T-cell (primary cell): ENCODE measurements at regions not wholly inside any gene's neighbourhood (a gene's known extent, or its start where the extent isn't known, plus 50 kb on each side); places are given as distances from the start of the nearest gene placed in this dataset.

Experiments used
- ATAC-seq, 4 experiments: fragments of 200-7000 bp in 3 of 4; fragments of 150-1000 bp in 1 of 4; cut with Tn5 transposase; replicated peaks in 1 of 4; 1 replicate in 3 of 4; 2 replicates in 1 of 4; pipeline ENCODE4 v1.10.0; 2021; ENCODE audit warnings: moderate library complexity in 3 of 4, mild to moderate bottlenecking in 2 of 4, moderate number of reproducible peaks in 1 of 4
- CTCF ChIA-PET, 2 donors: fragments of 300-600 bp; sonication (Branson Sonifier 250); formaldehyde crosslinking; loops; one replicate each; lab custom pipeline; 2022; ENCODE audit warnings: antibody characterized with exemption in 2 of 2; lab: Charles Lee
- POLR2A ChIA-PET, 2 donors: fragments of 300-600 bp; sonication (Branson Sonifier 250); formaldehyde crosslinking; loops; one replicate each; lab custom pipeline; 2022; ENCODE audit warnings: antibody characterized with exemption in 2 of 2; lab: Charles Lee
- DNase-seq, 35 experiments: peaks; one replicate each; pipeline versions ENCODE4 v3.0.0 to v3.0.0-alpha.2; 2013 to 2023
- H3K27ac ChIP-seq: one replicate; pipeline ENCODE4 v1.5.1; 2013; ENCODE audit warnings: low read length
- H3K27me3 ChIP-seq, 2 experiments: replicated peaks in 1 of 2; 1 replicate in 1 of 2; 2 replicates in 1 of 2; pipeline versions ENCODE4 v1.6.1 to v1.7.0; 2013; ENCODE audit warnings: low read length in 1 of 2, mixed read lengths in 1 of 2; ENCODE audit not compliant: control insufficient read depth in 2 of 2, insufficient read depth in 2 of 2; ENCODE audit errors: extremely low read depth in 1 of 2
- H3K36me3 ChIP-seq, 2 donors: 1 replicate in 1 of 2; 2 replicates in 1 of 2; pipeline versions ENCODE4 v1.6.1 to v1.7.0; 2013; ENCODE audit warnings: low read length in 1 of 2; ENCODE audit not compliant: control insufficient read depth in 2 of 2, insufficient read depth in 1 of 2; ENCODE audit errors: extremely low read depth in 1 of 2
- H3K4me1 ChIP-seq, 2 experiments: 1 replicate in 1 of 2; 2 replicates in 1 of 2; pipeline versions ENCODE4 v1.6.1 to v1.7.0; 2013; ENCODE audit warnings: low read length in 2 of 2, mixed read lengths in 1 of 2; ENCODE audit not compliant: insufficient read depth in 2 of 2, control insufficient read depth in 1 of 2; ENCODE audit errors: extremely low read depth in 1 of 2
- H3K4me3 ChIP-seq, 2 donors: 1 replicate in 1 of 2; 2 replicates in 1 of 2; pipeline versions ENCODE4 v1.5.1 to v1.7.0; 2013; ENCODE audit warnings: mild to moderate bottlenecking in 2 of 2, low read length in 1 of 2, moderate library complexity in 1 of 2; ENCODE audit not compliant: control insufficient read depth in 1 of 2; ENCODE audit errors: extremely low read depth in 1 of 2
- H3K9me3 ChIP-seq: 2 replicates; pipeline ENCODE4 v1.7.0; 2013
- H3K27ac Mint-ChIP-seq, 2 donors: one replicate each; pipeline ENCODE4 v1.8.0; 2020 to 2021; ENCODE audit warnings: mild to moderate bottlenecking in 2 of 2, mixed read lengths in 2 of 2
- H3K27me3 Mint-ChIP-seq, 2 donors: one replicate each; pipeline ENCODE4 v1.8.0; 2021 to 2022; ENCODE audit warnings: mixed read lengths in 2 of 2
- H3K36me3 Mint-ChIP-seq: one replicate; pipeline ENCODE4 v1.8.0; 2021; ENCODE audit warnings: mixed read lengths
- H3K4me1 Mint-ChIP-seq, 3 donors: one replicate each; pipeline ENCODE4 v1.8.0; 2020 to 2022; ENCODE audit warnings: mixed read lengths in 3 of 3, mild to moderate bottlenecking in 1 of 3
- H3K4me3 Mint-ChIP-seq, 3 donors: one replicate each; pipeline ENCODE4 v1.8.0; 2020 to 2022; ENCODE audit warnings: mild to moderate bottlenecking in 3 of 3, mixed read lengths in 3 of 3, moderate library complexity in 3 of 3
- H3K9me3 Mint-ChIP-seq, 3 donors: one replicate each; pipeline ENCODE4 v1.8.0; 2020 to 2022; ENCODE audit warnings: mixed read lengths in 3 of 3
- WGBS: methylation state at CpG from one replicate; pipeline ENCODE4 v1.1.5; 2013; ENCODE audit warnings: missing lambda C conversion rate; ENCODE audit not compliant: insufficient coverage; 5-methylcytosine and 5-hydroxymethylcytosine counted together

DNA sequence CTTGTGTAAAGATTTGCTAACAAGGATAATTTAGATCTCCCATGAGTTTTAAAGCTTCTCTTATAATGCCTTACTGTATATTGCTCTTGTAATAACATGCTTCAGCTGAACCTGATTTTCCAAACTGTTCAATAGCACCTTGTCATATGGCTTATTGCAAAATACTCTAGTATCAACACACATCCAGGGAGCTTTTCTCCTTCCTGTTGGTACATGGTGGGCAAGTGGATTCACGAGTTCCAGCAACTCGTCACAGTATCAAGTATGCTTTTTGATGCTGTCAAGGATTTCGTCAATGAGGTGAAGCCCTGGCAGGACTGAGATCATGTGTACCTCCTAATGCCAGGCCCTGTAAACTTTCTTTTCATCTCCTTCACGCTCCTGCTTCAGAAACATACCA, 59.5 kb upstream of the ITPRID2 start:
- Mint-ChIP-seq H3K36me3 (no peaks in the 10 kb centered on the region), H3K27ac (no peak overlapping the region), H3K27me3 (peaks cover 18 to 25% of the 10 kb centered on the region in 2 donors), H3K4me1 (no peaks in the 10 kb centered on the region), H3K4me3 (no peak overlapping the region), H3K9me3 (no peaks in the 10 kb centered on the region)
- ChIA-PET CTCF (no interaction called here), POLR2A (no interaction called here)
- Histone ChIP-seq H3K36me3 (no peaks in the 10 kb centered on the region), H3K27ac (no peak overlapping the region), H3K27me3 (no peaks in the 10 kb centered on the region), H3K9me3 (no peaks in the 10 kb centered on the region), H3K4me1 (no peaks in the 10 kb centered on the region), H3K4me3 (no peak overlapping the region)
- no peak for ATAC-seq
- 62% methylated on average over 3 of the region's 4 CpGs for WGBS
- no peak for DNase-seq

DNA sequence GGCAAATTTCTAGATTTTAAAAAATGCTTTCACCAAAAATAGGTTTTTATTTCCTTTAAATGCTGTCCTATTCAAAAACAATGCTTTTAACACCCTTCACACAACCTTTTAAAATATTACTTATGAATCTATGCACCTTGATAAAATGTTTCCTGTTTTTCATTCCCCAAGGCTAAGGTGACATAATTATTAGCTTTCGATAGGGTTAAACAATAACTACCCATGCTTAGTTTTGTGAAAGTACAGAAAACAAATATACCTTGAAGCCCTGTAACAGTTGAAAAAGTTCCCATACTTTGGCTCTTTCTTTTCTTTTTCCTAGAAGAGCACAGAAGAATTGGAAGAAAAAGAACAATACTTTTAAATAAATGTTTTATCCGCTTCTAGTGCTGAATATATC, 54.9 kb upstream of the ITPRID2 start:
- no peak overlapping the region for H3K4me3 ChIP-seq
- ChIA-PET CTCF (no interaction called here), POLR2A (interaction anchor here in 1 of 2 donors (0.7 kb wide), 1 partner anchor 169 kb away, joined by 6 read pairs; no protein-coding TSS in a partner anchor)
- no CpG with 5 or more reads among the region's 2 CpGs for WGBS
- H3K27ac ChIP-seq, result no peak overlapping the region
- no peaks in the 10 kb centered on the region for H3K36me3 ChIP-seq
- H3K4me1 ChIP-seq, result no peaks in the 10 kb centered on the region
- H3K27me3 Mint-ChIP-seq, result peaks cover 10 to 19% of the 10 kb centered on the region in 2 donors
- DNase-seq, result no peak
- no peaks in the 10 kb centered on the region for H3K27me3 ChIP-seq
- H3K36me3 Mint-ChIP-seq, result no peaks in the 10 kb centered on the region
- H3K27ac Mint-ChIP-seq, result no peak overlapping the region
- H3K9me3 Mint-ChIP-seq, result no peaks in the 10 kb centered on the region
- no peak for ATAC-seq
- H3K4me3 Mint-ChIP-seq, result no peak overlapping the region
- no peaks in the 10 kb centered on the region for H3K4me1 Mint-ChIP-seq
- no peaks in the 10 kb centered on the region for H3K9me3 ChIP-seq

- ChIA-PET CTCF (no interaction called here), POLR2A (no interaction called here)
Measured at GRCh38 chr2:181837563-181837962, 54.0 kb upstream of the ITPRID2 start.

GRCh38 chr2:181839811-181840210, 51.7 kb upstream of the ITPRID2 start:
- POLR2A ChIA-PET, result no interaction called here
- Histone ChIP-seq H3K4me3 (no peak overlapping the region), H3K27ac (no peak overlapping the region), H3K4me1 (no peaks in the 10 kb centered on the region), H3K9me3 (no peaks in the 10 kb centered on the region), H3K36me3 (no peaks in the 10 kb centered on the region), H3K27me3 (no peaks in the 10 kb centered on the region)
- no peaks in the 10 kb centered on the region for H3K36me3 Mint-ChIP-seq
- no CpG with 5 or more reads among the region's 1 CpG for WGBS
- H3K4me1 Mint-ChIP-seq, result no peaks in the 10 kb centered on the region
- peaks cover 3 to 11% of the 10 kb centered on the region in 2 donors for H3K27me3 Mint-ChIP-seq
- no peak overlapping the region for H3K4me3 Mint-ChIP-seq
- no peak overlapping the region for H3K27ac Mint-ChIP-seq
- DNase-seq, result no peak
- CTCF ChIA-PET, result interaction anchor here in 1 of 2 donors (0.6 kb wide), 1 partner anchor 339 kb away, joined by 3 read pairs; no protein-coding TSS in a partner anchor
- ATAC-seq, result no peak
- no peaks in the 10 kb centered on the region for H3K9me3 Mint-ChIP-seq

More at GRCh38 chr2:181837563-181837962, 54.0 kb upstream of the ITPRID2 start:
- H3K27ac Mint-ChIP-seq, result no peak overlapping the region
- ATAC-seq (no peak), DNase-seq (no peak)
- H3K4me1 ChIP-seq, result no peaks in the 10 kb centered on the region
- no peaks in the 10 kb centered on the region for H3K27me3 ChIP-seq
- no peaks in the 10 kb centered on the region for H3K4me1 Mint-ChIP-seq
- H3K4me3 Mint-ChIP-seq, result no peak overlapping the region
- H3K27me3 Mint-ChIP-seq, result peaks cover 10 to 19% of the 10 kb centered on the region in 2 donors
- no peak overlapping the region for H3K27ac ChIP-seq
- H3K4me3 ChIP-seq, result no peak overlapping the region
- H3K36me3 Mint-ChIP-seq, result no peaks in the 10 kb centered on the region
- no CpG with 5 or more reads among the region's 2 CpGs for WGBS
- H3K9me3 Mint-ChIP-seq, result no peaks in the 10 kb centered on the region
- H3K36me3 ChIP-seq, result no peaks in the 10 kb centered on the region
- H3K9me3 ChIP-seq, result no peaks in the 10 kb centered on the region

DNA sequence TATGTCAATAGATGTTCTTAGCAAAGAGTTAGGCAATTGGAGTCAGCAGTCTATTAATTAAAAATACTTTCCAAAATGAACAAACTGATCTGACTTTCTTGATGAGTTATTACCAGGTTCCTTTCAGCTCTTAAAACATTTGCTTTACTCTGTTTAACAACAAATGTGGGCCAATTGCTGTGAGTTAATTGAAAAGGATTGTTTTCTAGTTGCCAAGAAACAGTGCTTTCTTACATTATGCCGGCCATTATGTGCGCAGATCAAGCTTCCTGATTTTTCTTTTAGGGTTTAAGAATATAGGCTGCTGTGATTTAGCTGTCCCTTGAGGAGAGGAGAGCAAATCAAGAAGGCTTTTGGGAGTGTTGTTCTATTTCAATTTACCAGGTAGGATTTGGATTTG, 50.5 kb upstream of the ITPRID2 start:
- H3K27ac Mint-ChIP-seq, result no peak overlapping the region
- H3K4me3 ChIP-seq, result no peak overlapping the region
- 100% methylated on average over 2 of the region's 2 CpGs for WGBS
- H3K36me3 Mint-ChIP-seq, result no peaks in the 10 kb centered on the region
- ATAC-seq (no peak), DNase-seq (no peak)
- H3K4me1 ChIP-seq, result no peaks in the 10 kb centered on the region
- H3K4me3 Mint-ChIP-seq, result no peak overlapping the region
- H3K27ac ChIP-seq, result no peak overlapping the region
- no peaks in the 10 kb centered on the region for H3K27me3 ChIP-seq
- no peaks in the 10 kb centered on the region for H3K9me3 Mint-ChIP-seq
- H3K4me1 Mint-ChIP-seq, result no peaks in the 10 kb centered on the region
- no peaks in the 10 kb centered on the region for H3K36me3 ChIP-seq
- POLR2A ChIA-PET, result no interaction called here
- H3K9me3 ChIP-seq, result no peaks in the 10 kb centered on the region
- peaks cover 3 to 11% of the 10 kb centered on the region in 2 donors for H3K27me3 Mint-ChIP-seq
- CTCF ChIA-PET, result no interaction called here
